HG02798 (cell line): ENCODE measurements at regions not wholly inside any gene's neighbourhood (a gene's known extent, or its start where the extent isn't known, plus 50 kb on each side); places are given as distances from the start of the nearest gene placed in this dataset.

Experiments used
- ATAC-seq: cut with Tn5 transposase; IDR thresholded peaks from one replicate; pipeline ENCODE4 v1.9.1; 2021; ENCODE audit warnings: mild to moderate bottlenecking; ENCODE audit not compliant: unreplicated experiment, poor library complexity

DNA sequence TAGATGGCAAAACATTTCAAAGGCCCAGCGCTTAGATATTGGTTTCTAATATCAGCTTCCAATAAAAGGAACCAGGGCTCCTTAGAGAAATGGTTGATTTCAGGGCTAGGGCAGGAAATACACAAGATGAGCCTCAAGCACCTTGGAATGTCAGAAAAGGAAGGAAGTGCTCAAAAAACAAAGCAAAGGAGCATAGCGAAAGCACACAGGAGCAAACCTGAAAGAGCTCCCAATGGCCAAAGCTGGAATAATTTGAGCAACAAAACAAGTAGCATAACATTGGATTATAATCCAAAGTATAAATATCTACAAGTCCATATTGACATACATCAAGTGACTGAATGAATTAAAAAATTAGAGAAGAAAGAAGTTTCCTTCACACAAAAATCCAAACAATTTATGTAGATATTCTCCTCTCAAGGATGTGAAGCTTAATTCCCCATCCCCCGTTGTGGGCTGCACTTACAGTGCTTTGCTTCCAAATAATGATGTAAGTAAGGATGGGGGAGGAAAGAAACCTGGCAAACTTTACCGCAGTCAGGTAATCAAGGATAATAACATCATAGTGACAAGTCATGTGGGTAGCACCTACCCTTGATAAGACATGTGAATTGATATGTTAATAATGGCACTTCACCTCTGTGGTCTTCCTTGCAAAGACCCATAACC is 132.9 kb upstream of the DST start:
- ATAC-seq = no peak

- ATAC-seq = peak; percentile 51
Measured at GRCh38 chr6:56772737-56773184, 130.1 kb upstream of the DST start.

DNA sequence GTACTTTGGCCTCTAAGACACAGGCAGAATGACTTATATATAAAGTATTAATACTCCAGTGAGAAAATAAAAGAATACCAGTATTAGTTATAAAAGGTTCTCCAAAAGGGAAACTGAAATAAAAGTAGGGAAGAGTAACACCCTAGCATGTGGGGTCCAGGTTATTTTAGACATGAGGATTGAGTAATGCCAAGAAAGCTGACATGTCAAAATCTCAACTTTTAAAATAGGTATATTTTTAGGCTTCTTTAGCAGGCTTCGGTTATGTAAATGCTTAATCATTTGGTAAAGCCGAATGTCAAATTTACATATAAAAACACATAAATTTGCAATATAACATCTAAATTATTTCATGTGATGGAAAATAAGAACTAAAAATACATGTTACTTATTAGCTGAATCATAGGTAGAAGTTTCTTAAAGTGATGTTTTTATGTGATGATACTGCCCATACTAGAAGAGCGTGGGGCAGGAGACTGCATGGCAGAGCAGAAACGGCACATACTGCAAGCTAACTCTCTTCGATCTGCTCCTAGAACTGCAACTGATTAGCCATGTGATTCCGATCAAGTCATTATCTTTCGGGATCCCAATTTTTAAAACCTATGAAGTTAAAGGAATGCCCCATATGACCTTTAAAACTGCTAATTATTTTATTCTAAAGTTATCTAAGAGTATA is 129.4 kb upstream of the DST start:
- no peak for ATAC-seq

DNA sequence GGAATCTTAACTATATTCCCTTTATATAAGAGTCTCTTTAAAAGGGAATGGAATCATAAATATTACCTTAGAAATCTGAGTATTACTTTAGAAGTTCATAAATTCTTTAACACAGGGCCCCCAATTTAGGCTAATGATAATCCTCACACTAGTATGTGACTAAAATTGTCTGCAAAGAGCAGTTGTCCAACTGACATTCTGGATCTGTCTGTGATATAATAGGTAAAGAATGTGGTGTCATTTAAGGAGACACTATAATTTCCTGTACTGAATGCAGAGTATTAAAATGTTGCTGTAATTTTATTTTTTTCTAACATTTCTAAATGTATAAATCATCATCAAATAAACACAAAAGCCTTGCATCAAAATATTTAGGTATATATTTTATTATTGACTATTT is 128.5 kb upstream of the DST start:
- no peak for ATAC-seq

GRCh38 chr6:56770011-56770520 is 127.4 kb upstream of the DST start:
- no peak for ATAC-seq

DNA sequence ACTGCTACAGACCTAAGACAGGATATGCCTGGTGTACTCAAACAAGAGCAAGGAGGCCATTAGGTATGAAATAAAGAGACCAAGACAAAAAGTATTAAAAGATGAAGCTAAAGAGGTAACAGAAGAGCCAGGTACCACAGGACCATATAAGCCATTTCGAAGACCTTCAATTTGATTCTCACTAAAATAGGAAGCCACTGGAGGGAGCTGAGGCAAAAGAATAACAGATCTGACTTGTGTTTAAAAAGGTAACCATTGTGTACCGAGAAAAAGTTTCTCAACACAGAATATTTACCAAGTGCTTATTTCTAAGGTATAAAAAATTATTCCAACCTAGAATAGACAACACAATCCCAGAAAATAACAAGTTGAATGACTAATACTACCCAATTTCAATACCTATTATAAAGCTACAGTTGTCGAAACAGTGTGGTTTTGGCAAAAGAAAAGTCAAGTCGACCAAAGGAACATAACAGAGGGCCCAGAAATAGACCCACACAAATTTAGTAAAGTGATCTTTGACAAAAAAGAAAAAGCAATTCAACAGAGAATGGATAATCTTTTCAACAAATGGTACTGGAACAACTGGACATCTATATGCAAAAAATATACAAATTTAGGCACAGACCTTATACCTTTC is 125.3 kb upstream of the DST start:
- ATAC-seq = no peak

DNA sequence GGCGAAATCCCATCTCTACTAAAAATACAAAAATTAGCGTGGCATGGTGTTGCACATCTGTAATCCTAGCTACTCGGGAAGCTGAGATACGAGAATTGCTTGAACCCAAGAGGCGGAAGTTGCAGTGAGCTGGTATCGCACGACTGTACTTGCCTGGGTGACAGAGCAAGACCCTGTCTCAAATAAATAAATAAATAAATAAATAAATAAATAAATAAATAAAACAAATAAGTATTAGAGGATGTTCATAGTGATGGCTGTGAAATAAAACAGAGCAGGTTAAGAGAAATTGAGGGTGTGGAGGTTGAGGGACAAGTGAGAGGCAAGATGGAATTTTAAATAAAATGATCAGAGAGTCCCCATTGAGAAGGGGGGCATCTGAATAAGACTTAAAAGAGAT is 124.7 kb upstream of the DST start:
- ATAC-seq = no peak

- peak; percentile 84 for ATAC-seq
Measured at GRCh38 chr6:56766806-56767178, 124.1 kb upstream of the DST start.

- no peak for ATAC-seq
Measured at GRCh38 chr6:56766139-56766805, 123.6 kb upstream of the DST start.

GRCh38 chr6:56765494-56765893 is 122.8 kb upstream of the DST start:
- no peak for ATAC-seq

GRCh38 chr6:56764081-56764566 is 121.4 kb upstream of the DST start:
- ATAC-seq = peak; percentile 59

DNA sequence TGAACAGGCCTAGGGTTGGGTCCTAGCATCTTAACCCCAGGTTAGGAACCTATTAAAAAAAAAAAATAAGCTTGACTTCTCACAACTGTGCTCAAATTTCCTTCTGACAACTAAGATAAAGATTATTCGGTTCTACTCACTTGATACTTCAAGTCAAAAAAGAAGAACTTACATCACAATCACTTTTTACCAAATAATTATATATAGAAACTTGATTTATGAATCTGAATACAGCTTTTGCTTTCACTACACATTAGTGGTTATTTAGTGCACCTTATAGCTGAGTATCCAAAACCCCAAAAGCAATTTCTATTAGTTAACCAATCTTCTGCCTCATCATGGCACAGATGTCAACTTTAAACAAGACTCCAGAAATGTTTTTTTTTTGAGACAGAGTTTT is 119.0 kb upstream of the DST start:
- ATAC-seq = no peak

- ATAC-seq = no peak
Measured at GRCh38 chr6:56760842-56761241, 118.2 kb upstream of the DST start.

DNA sequence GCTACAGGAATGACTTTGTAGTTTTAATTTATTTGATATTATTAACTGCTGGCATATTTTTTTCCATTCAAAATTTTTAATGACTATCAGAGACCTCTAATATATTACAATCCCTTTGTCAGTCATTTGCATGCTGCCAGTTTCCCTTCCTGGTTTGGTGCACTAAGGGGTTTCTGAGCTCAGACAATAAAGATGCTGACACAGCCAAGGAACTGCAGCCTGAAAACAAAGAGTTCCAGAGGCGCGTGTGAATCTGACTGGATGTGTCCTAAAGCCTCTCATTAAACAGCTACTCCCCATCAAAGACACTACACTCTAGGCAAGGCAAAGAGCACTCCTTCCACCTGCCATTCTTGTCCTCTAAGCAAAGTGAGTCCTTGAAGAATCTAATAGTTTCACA is 116.8 kb upstream of the DST start:
- ATAC-seq = no peak

DNA sequence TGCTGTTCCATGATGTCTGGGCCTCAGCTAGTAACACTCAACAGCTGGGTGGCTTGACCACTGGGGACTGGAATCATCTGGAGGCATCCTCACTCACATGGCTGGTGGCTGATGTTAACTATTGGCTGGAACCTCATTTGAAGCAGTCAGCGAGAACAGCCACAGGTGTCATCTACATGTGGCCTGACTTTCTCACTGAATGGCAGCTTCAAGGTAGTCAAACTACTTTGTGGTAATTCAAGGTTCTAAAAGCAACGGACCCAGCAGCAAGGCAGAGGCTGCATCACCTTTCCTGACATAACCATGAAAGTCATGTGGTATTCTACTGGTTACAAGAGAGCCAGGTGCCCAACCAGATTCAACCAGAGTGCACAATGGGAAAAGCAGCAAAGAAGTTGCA is 115.9 kb upstream of the DST start:
- peak; percentile 53 for ATAC-seq

DNA sequence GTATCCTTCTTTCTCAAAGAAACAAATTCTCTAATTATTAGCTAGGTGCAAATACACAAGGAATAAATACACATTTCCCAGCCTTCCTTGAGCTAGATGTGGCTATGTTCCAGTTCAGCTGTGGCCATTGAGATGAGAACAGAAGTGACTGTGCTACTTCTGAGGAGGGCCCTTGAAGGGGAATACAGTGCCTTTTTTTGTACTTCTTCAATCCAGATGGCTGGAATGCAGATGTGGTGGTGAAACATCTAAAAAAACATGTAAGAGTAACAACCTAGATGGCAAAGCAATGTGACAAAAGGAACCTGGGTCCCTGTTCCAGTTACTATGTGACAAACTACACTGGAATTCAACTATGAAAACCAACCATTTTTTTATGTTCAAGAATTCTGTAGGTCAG is 115.4 kb upstream of the DST start:
- ATAC-seq = no peak

- ATAC-seq = peak; percentile 44
Measured at GRCh38 chr6:56757588-56757984, 114.9 kb upstream of the DST start.

GRCh38 chr6:56756791-56757587 is 114.3 kb upstream of the DST start:
- ATAC-seq = no peak

GRCh38 chr6:56756219-56756789 is 113.6 kb upstream of the DST start:
- no peak for ATAC-seq

DNA sequence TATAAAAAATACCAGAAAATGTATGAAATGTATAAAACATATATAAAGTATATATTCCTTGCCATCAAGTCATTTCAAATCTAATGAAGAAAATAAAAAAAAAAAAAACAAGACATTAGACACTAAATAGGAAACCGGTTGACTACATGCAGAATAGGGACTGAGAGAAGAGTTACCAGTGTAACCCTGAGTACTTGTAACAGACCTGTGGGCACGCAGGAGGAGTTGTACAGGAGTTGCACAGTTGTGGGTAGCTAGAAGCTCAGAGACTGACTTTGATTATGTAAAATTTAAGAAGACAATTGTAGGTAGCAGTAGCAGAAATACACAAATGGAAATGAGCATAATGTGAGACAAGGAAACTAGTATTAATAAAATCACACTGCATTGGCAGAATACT is 112.4 kb upstream of the DST start:
- no peak for ATAC-seq
